Cerebellar cortex (tissue), 1 donor: ENCODE measurements at regions not wholly inside any gene's neighbourhood (a gene's known extent, or its start where the extent isn't known, plus 50 kb on each side); places are given as distances from the start of the nearest gene placed in this dataset.
"Not testable (repeated sequence)": the region's sequence is repeated elsewhere in the genome, so short reads cannot be mapped to it uniquely, and the experiment has no call there.

Experiments used
- DNase-seq: peaks from one replicate; pipeline ENCODE4 v3.0.0-alpha.2; 2015; ENCODE audit warnings: low spot score

DNA sequence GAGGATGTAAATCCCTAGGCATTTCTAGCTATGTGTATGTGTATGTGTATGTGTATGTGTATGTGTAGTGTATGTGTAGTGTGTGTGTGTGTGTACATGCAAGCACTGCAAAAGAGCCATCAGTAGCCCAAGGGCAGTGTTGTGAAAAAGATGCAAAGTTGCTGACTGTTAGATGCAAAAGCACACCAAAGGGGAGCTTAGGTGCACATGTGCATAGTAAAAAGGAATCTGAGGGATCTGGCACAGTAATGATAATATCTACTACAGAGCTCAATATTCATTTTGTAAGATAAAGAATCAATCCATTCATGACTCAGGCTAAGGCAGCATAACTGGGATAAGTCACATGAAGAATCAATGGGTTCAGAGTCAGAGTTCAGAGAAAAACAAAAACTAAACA, 80.2 kb downstream of the TMEM47 start:
- no peak for DNase-seq

DNA sequence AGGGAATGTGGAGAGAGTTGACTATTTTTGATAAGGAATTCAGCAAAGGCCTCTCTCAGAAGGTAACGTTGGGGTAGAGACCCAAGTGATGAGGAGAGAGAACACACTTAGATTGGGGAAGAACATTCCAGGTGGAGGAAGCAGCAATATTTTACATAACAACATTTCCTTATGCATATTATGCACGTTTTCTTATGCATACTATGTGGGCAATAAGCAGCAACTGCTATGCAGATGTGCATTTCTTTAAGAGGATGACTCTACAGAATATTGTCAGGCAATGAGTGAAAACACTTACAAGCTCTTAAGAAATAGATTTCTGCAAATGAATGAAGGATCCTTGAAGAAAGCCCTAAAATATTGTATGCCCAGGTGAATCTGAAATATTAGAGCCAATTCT, 91.1 kb downstream of the TMEM47 start:
- no peak for DNase-seq

DNA sequence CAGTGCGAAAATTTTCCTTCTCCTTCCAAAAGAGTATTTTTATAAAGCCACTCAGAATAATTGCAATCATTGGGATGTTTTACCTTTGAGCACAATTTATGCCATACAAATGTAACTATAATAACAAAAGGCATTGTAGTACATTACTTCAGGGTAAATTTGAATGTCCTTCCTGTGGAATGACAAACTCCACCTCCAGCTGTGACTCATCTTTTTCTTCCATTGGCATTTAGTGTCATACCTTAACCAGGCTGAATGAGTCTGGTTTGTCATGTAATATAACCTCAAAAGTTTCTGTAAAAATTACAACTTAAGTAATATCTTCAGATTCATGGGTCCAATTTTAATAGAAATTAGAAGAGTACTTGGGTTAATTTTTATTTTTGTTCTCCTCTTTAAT, 93.3 kb downstream of the TMEM47 start:
- no peak for DNase-seq

DNA sequence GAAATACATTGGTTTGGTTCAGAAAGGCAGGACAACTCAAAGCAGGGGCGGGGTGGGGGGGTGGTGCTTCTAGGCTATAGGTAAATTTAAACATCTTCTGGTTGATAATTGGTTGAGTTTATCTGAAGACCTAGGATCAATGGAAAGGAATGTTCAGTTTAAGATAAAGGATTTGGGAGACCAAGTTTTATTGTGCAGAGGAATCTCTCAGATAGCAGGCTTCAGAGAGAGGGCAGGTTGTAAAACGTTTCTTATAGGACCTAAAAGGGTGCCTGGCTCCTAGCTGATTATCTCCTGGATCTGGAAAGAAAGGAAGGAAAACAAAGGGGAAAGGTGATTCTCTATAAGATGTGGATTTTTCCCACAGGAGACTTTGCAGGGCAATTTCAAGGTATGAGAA, 94.0 kb downstream of the TMEM47 start:
- DNase-seq, result no peak

DNA sequence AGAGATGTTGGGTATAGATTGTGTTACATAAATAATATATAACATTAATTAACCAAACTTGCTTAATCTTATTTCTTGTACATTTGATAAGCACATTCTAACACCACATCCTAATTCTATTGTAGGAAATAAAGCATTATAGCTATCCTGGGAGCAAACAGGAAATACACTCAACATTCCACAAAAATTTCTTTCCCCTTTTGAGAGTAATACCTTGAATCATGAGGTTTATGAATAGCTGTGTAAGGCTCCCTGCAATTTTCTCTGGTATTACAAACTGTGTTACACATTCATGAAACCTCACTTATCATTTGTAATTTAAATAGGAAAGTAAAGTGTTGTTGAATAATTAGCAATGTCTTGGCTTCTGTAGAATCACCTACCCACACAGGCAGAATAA, 95.1 kb downstream of the TMEM47 start:
- no peak for DNase-seq

DNA sequence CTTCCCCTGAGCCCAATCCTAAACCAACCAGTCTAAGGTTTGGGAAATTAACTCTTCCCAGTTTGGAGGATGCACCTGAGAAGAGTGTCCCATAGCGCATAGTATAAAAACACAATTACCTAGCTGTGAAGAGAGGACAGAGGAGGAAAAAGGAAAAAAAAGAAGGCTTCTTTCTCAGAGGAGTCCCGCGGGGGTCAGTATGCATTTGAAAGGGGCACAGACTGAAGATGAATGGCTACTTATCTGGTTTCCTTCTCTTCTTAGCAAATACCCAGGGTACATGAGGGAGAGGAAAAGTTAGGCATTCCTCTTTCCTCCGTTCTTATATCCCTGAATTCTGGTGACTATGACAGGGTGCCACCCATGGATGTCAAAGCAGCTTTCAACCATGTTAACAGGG, 96.9 kb downstream of the TMEM47 start:
- no peak for DNase-seq

DNA sequence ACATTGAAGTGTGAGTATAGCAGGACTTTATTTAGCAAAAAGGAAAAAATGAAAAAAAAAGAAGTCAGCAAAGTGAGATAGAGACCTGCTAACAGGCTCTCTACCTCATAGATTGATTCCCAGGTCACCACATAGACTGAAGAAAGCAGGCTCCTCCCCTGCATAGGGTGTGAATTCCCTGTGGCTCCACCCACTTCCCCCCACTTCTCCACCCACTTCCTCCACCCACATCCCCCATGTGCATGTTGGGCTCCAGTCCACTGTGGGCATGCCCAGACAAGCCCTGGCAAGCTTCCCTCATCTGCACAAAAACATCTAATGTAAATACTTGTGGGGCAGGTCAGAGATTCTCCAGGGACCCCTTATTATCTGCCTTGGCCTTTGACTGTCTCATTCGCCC, 97.8 kb downstream of the TMEM47 start:
- DNase-seq, result no peak

DNA sequence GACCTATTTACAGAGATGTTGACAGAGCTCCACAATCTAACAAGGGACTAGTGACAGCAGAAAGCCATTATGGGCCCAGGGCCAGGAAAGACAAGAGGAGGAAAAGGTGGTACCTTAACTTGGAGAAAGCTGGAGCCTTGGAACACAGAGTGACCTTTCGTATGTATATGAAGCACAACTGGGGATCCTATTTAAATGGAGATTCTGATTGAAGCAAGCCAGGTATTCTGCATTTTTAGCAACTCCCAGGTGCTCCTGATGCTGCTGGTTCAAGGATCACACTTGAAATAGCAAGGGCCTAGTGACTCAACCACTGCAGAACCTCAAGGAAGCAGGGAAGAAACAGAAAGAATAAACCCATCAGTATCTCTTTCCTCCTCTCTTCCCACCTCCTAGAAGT, 99.4 kb downstream of the TMEM47 start:
- no peak for DNase-seq

DNA sequence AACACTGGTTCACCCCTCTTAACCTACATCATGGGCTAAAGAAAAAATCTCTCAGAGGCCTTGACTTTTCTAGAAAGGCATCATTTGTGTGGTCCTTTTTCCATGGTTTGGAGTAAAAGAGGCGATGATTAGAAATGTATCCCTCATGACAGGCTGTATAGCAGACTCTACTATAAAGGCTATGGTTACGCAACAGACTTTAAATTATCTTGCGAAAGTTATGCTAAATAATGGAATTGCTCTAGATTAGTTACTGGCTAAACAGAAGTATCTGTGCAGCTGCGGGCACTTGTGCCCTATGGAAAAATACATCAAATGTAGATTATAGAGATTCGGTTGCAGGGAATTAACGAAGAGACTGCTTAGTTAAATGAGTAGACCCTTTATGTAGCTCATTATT, 101.6 kb downstream of the TMEM47 start:
- no peak for DNase-seq

DNA sequence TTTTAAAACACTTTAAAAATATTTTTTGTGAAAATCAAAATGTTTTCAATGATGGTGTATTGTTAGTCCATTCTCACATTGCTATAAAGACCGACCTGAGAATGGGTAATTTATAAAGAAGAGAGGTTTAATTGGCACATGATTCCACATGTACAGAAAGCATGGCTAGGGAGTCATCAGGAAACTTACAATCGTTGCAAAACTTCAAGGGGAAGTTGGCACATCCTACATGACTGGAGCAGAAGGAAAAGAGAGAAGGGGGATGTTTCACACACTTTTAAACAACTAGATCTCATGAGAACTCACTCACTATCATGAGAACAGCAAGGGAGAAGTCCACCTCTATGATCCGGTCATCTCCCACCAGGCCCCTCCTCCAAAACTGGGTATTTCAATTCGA, 110.7 kb downstream of the TMEM47 start:
- DNase-seq, result no peak

DNA sequence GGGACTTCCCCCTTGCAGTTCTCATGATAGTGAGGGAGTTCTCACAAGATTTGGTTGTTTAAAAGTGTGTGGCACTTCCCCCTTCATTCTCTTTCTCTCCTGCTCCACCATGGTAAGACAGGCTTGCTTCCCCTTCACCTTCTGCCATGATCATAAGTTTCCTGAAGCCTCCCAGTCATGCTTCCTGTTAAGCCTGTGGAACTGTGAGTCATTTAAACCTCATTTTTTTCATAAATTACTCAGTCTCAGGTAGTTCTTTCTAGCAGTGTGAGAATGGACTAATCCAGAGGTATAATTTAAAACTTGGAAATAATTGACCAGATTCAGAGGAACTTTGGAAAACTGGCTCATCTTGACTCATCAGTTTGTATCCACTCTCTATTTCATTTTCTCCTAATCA, 129.0 kb downstream of the TMEM47 start:
- no peak for DNase-seq

DNA sequence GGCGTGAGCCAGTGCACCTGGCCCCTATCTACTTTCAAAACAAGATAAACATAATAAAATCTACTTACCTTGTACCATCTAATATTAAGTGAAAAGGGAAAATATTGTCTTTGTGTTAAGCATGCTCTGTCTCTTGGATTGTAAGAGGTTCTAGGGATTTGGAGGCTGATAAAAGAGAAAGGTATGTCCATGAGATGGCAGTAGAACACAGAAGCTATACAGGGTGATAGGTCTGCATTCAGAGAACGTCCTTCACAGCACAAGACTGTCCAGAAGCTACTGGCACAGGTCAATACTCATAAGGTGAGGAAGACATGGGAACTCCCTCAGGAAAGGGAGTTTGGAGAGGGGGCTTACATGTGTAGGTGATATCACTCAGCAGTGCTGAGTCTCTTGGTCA, 135.5 kb downstream of the TMEM47 start:
- no peak for DNase-seq

DNA sequence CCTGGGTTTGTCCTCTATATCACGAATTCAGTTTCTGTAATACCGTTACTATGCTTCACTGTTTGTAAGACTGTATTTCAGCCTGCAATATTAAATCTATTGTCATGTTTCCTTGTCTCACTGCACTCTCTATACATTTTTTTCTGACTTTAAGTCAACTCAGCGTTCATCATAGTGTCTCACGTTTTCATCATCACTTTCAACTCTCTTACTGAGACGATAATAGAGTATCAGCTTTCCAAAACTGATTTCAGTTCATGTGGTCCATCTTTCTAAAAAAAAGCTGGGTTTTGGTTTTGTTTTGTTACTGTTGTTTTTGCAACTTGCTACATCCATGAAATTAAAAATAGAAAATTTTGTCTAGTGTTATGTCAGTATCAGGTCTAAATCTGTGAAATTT, 147.7 kb downstream of the TMEM47 start:
- no peak for DNase-seq

DNA sequence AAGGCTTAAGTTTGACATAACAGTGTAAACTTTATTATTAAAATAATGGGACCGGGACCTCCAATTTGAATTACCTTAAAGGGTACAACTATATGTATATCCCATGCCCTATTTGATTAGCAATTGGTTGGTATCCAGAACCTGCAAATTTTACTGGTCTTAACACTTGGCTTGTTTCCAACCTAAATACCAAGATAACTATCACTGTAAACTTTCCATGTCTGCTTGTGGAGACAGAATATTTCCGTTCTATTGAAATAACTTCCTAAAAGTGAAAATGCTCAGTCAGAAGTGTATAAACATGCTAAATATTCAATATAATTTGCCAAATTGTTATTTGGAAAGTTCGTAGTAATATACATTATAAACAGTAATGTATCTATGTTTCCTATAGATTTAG, 154.0 kb downstream of the TMEM47 start:
- DNase-seq, result no peak

DNA sequence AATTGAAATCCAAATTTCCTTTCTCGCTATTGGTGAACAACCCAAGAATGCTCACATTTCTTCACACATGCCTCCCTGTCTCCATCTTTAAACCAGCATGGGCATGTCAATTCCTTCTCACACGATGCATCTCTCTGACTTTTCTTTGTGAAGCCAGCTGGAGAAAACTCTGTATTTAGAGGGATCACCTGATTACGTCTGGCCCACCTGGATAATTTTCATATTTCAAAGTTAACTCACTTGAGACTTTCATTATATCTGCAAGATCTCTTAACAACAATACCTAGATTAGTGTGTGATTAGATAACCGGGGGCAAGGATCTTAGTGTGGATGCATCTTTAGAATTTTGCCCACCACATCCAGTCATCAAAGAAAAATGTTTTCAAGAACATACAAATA, 164.0 kb downstream of the TMEM47 start:
- no peak for DNase-seq

DNA sequence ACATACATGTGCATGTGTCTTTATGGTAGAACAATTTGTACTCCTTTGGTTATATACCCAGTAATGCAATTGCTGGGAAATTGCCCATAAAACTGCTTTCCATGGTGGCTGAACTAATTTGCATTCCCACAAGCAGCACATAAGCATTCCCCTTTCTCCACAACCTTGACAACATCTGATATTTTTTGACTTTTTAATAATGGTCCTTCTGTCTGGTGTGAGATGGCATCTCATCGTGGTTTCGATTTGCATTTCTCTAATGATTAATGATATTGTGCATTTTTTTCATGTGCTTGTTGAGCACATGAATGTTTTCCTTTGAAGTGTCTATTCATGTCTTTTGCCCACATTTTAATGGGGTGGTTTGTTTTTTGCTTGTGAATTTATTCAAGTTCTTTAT, 166.0 kb downstream of the TMEM47 start:
- DNase-seq, result no peak

DNA sequence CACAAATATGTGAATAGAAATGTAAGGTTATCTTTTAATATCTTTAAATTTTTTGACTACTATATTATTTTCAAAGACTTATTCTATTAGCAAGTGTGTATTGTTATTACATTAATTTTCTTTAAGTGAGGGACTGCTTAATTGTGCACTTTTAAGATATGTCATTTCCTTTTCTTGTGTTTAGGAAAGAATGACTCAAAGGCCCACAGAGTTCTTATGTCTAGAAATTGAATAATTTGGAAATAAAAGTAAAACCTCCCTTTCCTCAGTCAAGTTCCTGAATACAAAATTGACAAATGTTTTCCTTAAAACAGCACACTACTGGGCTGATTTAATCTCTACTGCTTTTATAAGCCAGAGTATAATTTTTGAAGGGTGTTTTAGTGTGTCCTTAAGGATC, 169.7 kb downstream of the TMEM47 start:
- DNase-seq, result no peak

DNA sequence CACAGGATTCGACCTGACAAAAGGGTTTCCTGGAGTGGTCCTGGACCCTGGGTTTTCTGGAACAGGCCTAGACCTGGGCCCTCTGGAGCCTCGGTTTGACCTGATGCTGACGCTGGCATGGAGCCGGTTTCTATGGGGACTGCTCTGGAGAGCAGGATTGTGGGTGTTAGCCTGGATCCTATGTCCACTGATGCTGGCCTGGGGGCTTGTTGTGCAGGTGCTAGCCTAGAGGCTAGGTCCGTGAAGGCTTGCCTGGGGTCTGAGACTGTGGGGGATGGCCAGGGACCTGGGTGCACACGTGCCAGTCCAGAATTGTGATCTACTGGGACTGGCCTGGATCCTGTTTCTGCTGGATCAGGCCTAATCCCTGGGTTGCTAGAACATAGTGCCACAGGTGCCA, 173.1 kb downstream of the TMEM47 start:
- no peak for DNase-seq

DNA sequence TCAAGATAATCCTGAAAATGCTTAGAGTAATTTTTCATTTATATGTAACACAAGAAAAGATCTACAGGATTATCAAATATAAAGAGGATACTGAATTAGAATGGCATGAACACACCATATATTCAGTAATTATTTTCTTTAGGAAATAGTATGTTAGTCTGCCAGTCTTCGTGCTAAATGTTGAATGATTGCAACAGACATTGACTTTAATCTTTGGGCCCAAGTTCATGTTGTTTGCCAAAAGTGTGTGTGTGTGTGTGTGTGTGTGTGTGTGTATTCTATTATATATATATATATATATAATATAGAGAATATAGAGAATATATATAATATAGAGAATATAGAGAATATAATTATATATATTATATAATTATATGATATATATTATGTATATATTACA, 186.6 kb downstream of the TMEM47 start:
- DNase-seq, result no peak

DNA sequence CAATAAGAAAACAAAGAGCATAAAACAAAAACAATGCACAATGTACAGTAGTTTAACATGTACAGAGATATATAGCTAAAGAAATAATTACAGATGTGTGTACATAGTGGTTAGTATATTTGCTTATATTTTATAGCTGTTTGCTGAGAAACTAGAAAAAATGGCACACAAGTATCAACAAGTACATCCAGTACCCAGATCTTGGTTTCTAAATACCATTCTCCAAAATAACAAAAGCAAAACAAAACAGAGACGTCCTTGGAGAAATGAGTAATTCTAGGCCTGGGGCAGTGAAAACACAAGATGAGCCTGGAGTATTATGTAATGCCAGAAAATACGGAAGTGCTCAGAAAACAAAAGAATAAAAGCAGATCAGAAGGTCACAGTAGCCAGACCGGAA, 189.6 kb downstream of the TMEM47 start:
- no peak for DNase-seq

DNA sequence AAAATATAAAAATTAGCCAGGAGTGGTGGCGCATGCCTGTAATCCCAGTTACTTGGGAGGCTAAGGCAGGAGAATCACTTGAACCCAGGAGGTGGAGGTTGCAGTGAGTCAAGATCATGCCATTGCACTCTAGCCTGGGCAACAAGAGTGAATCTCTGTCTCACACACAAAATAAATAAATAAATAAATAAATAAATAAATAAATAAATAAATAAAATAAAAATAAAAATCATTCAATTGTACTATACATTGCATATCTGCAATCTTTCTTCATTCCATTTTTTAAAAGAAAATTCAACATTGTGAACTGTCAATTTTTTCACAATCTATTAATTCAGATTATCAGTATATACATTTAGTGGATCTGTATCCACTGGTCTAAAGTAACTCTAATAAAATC, 193.9 kb downstream of the TMEM47 start:
- DNase-seq, result not testable (repeated sequence)

DNA sequence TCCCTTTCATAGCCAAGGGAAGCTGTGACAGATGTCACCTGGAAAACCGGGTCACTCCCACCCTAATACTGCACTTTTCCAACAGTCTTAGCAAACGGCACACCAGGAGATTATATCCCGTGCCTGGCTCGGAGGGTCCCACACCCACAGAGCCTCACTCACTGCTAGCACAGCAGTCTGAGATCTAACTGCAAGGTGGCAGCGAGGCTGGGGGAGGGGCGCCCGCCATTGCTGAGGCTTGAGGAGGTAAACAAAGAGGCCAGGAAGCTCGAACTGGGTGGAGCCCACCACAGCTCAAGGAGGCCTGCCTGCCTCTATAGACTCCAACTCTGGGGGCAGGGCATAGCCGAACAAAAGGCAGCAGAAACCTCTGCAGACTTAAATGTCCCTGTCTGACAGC, 199.2 kb downstream of the TMEM47 start:
- DNase-seq, result not testable (repeated sequence)

DNA sequence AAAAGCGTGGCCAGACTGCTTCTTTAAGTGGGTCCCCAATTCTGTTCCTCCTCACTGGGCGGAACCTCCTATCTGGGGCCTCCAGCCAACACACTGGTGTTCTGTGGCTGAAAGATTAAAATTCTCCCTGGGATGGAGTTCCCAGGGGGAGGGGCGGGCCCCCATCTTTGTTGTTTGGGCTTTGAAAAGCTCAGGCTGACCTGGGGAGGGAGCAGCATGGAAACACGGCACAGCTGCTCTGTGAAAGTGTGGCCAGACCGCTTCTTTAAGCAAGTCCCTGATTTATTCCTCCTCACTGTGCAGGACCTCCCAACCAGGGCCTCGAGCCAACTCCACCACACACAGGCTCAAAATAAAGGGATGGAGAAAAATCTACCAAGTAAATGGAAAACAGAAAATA, 219.5 kb downstream of the TMEM47 start:
- DNase-seq, result no peak

DNA sequence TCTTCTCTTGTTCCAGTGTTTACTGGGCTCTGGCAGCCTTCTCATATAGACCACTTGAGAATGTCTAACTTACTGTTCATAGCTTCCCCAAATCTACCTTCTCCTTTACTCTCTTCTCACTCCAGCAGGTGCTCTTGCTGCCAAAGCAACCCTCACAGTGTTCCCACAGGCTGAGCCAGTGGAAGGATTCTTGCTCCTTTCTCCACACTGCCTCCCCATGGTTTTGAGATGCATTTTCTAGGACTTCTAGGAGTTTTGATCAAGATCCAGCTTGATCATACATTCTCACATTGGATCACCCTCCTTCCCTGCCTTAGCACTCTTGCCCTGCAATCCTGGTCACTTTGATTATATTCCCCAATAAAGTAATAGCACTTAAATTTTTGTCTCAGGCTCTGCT, 230.8 kb downstream of the TMEM47 start:
- DNase-seq, result no peak

DNA sequence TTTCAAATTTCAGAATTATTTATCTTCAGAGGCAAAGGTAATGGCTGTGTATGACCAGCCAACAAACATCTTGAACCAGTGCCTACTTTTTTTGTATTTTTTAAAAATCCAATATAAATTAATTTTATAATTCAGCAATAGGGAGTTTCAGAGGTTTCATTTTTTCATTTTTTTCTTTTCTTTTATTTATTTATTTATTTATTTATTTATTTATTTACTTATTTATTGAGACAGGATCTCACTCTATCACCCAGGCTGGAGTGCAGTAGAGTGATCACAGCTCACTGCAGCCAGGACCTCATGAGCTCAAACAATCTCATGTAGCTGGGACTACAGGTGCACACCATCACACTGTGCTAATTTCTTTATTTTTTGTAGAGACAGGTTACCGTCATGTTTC, 250.5 kb downstream of the TMEM47 start:
- DNase-seq, result no peak
